Activated B cell treated with CpG ODN at 0.5 μM for 24 hours (primary cell): ENCODE measurements at regions not wholly inside any gene's neighbourhood (a gene's known extent, or its start where the extent isn't known, plus 50 kb on each side); places are given as distances from the start of the nearest gene placed in this dataset.

ENCODE experiments used
- ATAC-seq: fragments of 200-7000 bp; cut with Tn5 transposase; one replicate; pipeline ENCODE4 v1.10.0; 2021; ENCODE audit warnings: low read depth, mild to moderate bottlenecking, moderate library complexity
- CTCF ChIA-PET: fragments of 350-600 bp; sonication (Branson Sonifier 250); formaldehyde crosslinking; loops from one replicate; lab custom pipeline; 2021; ENCODE audit warnings: antibody characterized with exemption; lab: Charles Lee
- POLR2A ChIA-PET: fragments of 350-600 bp; sonication (Branson Sonifier 250); formaldehyde crosslinking; loops from one replicate; lab custom pipeline; 2021; ENCODE audit warnings: antibody characterized with exemption; lab: Charles Lee
- DNase-seq: peaks from one replicate; pipeline ENCODE4 v3.0.0; 2022
- H3K27ac Mint-ChIP-seq: one replicate; pipeline ENCODE4 v1.8.0; 2020; ENCODE audit warnings: mixed read lengths
- H3K27me3 Mint-ChIP-seq: one replicate; pipeline ENCODE4 v1.8.0; 2021; ENCODE audit warnings: mixed read lengths
- H3K36me3 Mint-ChIP-seq: one replicate; pipeline ENCODE4 v1.8.0; 2021; ENCODE audit warnings: low read depth, mixed read lengths
- H3K4me1 Mint-ChIP-seq: one replicate; pipeline ENCODE4 v1.8.0; 2021; ENCODE audit warnings: mixed read lengths
- H3K4me3 Mint-ChIP-seq: one replicate; pipeline ENCODE4 v1.8.0; 2020; ENCODE audit warnings: mild to moderate bottlenecking, mixed read lengths
- H3K9me3 Mint-ChIP-seq: one replicate; pipeline ENCODE4 v1.8.0; 2020; ENCODE audit warnings: mixed read lengths
- CTCF ChIP-seq: fragments of 200-600 bp; IDR thresholded peaks from one replicate; pipeline ENCODE4 v1.8.0; 2022; ENCODE audit warnings: antibody characterized with exemption, mild to moderate bottlenecking
- intact Hi-C: fragments of 100-400 bp; cut with micrococcal nuclease; formaldehyde crosslinking; loops from one replicate; pipeline ENCODE4 v1.15.1; 2024

GRCh38 chr1:83762416-83762815 lies 236.5 kb downstream of the TTLL7 start:
- no peaks in the 10 kb centered on the region for H3K27me3 Mint-ChIP-seq
- intact Hi-C loops = loop anchor here (5.0 to 10.0 kb wide), 5 partner anchors 70 to 1292 kb away; no protein-coding TSS in a partner anchor
- no peak for TF ChIP-seq CTCF
- ATAC-seq = no peak
- DNase-seq = no peak
- CTCF ChIA-PET = no interaction called here
- H3K36me3 Mint-ChIP-seq = no peaks in the 10 kb centered on the region
- no peak overlapping the region for H3K4me3 Mint-ChIP-seq
- no peak overlapping the region for H3K27ac Mint-ChIP-seq
- H3K9me3 Mint-ChIP-seq = no peaks in the 10 kb centered on the region
- POLR2A ChIA-PET = no interaction called here
- peaks cover 39% of the 10 kb centered on the region for H3K4me1 Mint-ChIP-seq

GRCh38 chr1:83762039-83762365 lies 236.9 kb downstream of the TTLL7 start:
- Mint-ChIP-seq H3K36me3 (no peaks in the 10 kb centered on the region), H3K4me1 (peaks cover 39% of the 10 kb centered on the region), H3K27me3 (no peaks in the 10 kb centered on the region), H3K27ac (no peak overlapping the region), H3K4me3 (no peak overlapping the region), H3K9me3 (no peaks in the 10 kb centered on the region)
- POLR2A ChIA-PET = no interaction called here
- intact Hi-C loops = loop anchor here (5.0 to 10.0 kb wide), 5 partner anchors 70 to 1293 kb away; no protein-coding TSS in a partner anchor
- no peak for TF ChIP-seq CTCF
- DNase-seq (no peak), ATAC-seq (no peak)
- CTCF ChIA-PET = no interaction called here

GRCh38 chr1:83761167-83762038 lies 237.5 kb downstream of the TTLL7 start:
- intact Hi-C loops = loop anchor here (2.0 to 10.0 kb wide), 6 partner anchors 69 to 1293 kb away; no protein-coding TSS in a partner anchor
- H3K9me3 Mint-ChIP-seq = no peaks in the 10 kb centered on the region
- H3K36me3 Mint-ChIP-seq = no peaks in the 10 kb centered on the region
- ChIA-PET POLR2A (interaction anchor here (0.6 to 1.2 kb wide), 4 partner anchors 15 to 238 kb away, joined by 3 to 4 read pairs (median 4); partner anchors contain the start of gene TTLL7), CTCF (no interaction called here)
- H3K4me1 Mint-ChIP-seq = peaks cover 37% of the 10 kb centered on the region
- peak overlapping the region; percentile 75 for H3K27ac Mint-ChIP-seq
- peak; percentile 52 for DNase-seq
- H3K27me3 Mint-ChIP-seq = no peaks in the 10 kb centered on the region
- peak; percentile 99 for ATAC-seq
- H3K4me3 Mint-ChIP-seq = peak overlapping the region; percentile 39
- TF ChIP-seq CTCF = no peak

- H3K4me3 Mint-ChIP-seq = peak overlapping the region; percentile 39
- H3K27me3 Mint-ChIP-seq = no peaks in the 10 kb centered on the region
- intact Hi-C loops = loop anchor here (1.0 to 10.0 kb wide), 7 partner anchors 14 to 1294 kb away; no protein-coding TSS in a partner anchor
- H3K36me3 Mint-ChIP-seq = no peaks in the 10 kb centered on the region
- ATAC-seq (peak; percentile 10), DNase-seq (no peak)
- POLR2A ChIA-PET = interaction anchor here (0.6 to 1.2 kb wide), 5 partner anchors 14 to 252 kb away, joined by 3 to 4 read pairs (median 3); partner anchors contain the start of gene TTLL7
- no peak for TF ChIP-seq CTCF
- H3K27ac Mint-ChIP-seq = peak overlapping the region; percentile 75
- H3K9me3 Mint-ChIP-seq = no peaks in the 10 kb centered on the region
- peaks cover 43% of the 10 kb centered on the region for H3K4me1 Mint-ChIP-seq
- CTCF ChIA-PET = no interaction called here
These were observed 238.5 kb downstream of the TTLL7 start for GRCh38 chr1:83760226-83761021.
